ENCODE measurements at regions not wholly inside any gene's neighbourhood (a gene's known extent, or its start where the extent isn't known, plus 50 kb on each side); places are given as distances from the start of the nearest gene placed in this dataset.

GRCh38 chr16:35733971-35734702 is 2274.7 kb downstream of the TP53TG3F start:
- H3K9me3 ChIP-seq (ENCODE audit: control insufficient read depth in 2 of 2, insufficient read depth in 1 of 2, low read depth in 1 of 2, low read length in 1 of 2), result peaks cover 5 to 9% of the 10 kb centered on the region in 2 donors
- no peaks in the 10 kb centered on the region for H3K27me3 ChIP-seq (ENCODE audit: control insufficient read depth in 1 of 2, insufficient read depth in 2 of 2, low read length in 2 of 2)
- H3K4me1 ChIP-seq (ENCODE audit: control insufficient read depth in 2 of 2, insufficient read depth in 2 of 2, low read length in 1 of 2), result no peaks in the 10 kb centered on the region
- no peak overlapping the region for H3K4me3 ChIP-seq (ENCODE audit: low read depth in 1 of 2, low read length in 2 of 2)
- H3K27ac ChIP-seq (ENCODE audit: low read depth in 2 of 2, low read length in 1 of 2), result no peak overlapping the region
- H3K36me3 ChIP-seq (ENCODE audit: control insufficient read depth in 2 of 2, insufficient read depth in 2 of 2, low read length in 1 of 2), result no peaks in the 10 kb centered on the region
- WGBS, 2 donors, result 75 to 78% methylated on average over 18 of the region's 18 CpGs

GRCh38 chr16:35734728-35735402 is 2275.5 kb downstream of the TP53TG3F start:
- no peaks in the 10 kb centered on the region for H3K36me3 ChIP-seq (ENCODE audit: control insufficient read depth in 2 of 2, insufficient read depth in 2 of 2, low read length in 1 of 2)
- no peaks in the 10 kb centered on the region for H3K4me1 ChIP-seq (ENCODE audit: control insufficient read depth in 2 of 2, insufficient read depth in 2 of 2, low read length in 1 of 2)
- peaks cover 4 to 9% of the 10 kb centered on the region in 2 donors for H3K9me3 ChIP-seq (ENCODE audit: control insufficient read depth in 2 of 2, insufficient read depth in 1 of 2, low read depth in 1 of 2, low read length in 1 of 2)
- WGBS, 2 donors, result 75 to 76% methylated on average over 16 to 18 of the region's 18 CpGs
- H3K27ac ChIP-seq (ENCODE audit: low read depth in 2 of 2, low read length in 1 of 2), result no peak overlapping the region
- no peaks in the 10 kb centered on the region for H3K27me3 ChIP-seq (ENCODE audit: control insufficient read depth in 1 of 2, insufficient read depth in 2 of 2, low read length in 2 of 2)
- H3K4me3 ChIP-seq (ENCODE audit: low read depth in 1 of 2, low read length in 2 of 2), result no peak overlapping the region

GRCh38 chr16:35735403-35736251 is 2276.2 kb downstream of the TP53TG3F start:
- H3K4me3 ChIP-seq (ENCODE audit: low read depth in 1 of 2, low read length in 2 of 2), result no peak overlapping the region
- peaks cover 4 to 9% of the 10 kb centered on the region in 2 donors for H3K9me3 ChIP-seq (ENCODE audit: control insufficient read depth in 2 of 2, insufficient read depth in 1 of 2, low read depth in 1 of 2, low read length in 1 of 2)
- no peaks in the 10 kb centered on the region for H3K4me1 ChIP-seq (ENCODE audit: control insufficient read depth in 2 of 2, insufficient read depth in 2 of 2, low read length in 1 of 2)
- H3K27me3 ChIP-seq (ENCODE audit: control insufficient read depth in 1 of 2, insufficient read depth in 2 of 2, low read length in 2 of 2), result no peaks in the 10 kb centered on the region
- H3K27ac ChIP-seq (ENCODE audit: low read depth in 2 of 2, low read length in 1 of 2), result no peak overlapping the region
- no peaks in the 10 kb centered on the region for H3K36me3 ChIP-seq (ENCODE audit: control insufficient read depth in 2 of 2, insufficient read depth in 2 of 2, low read length in 1 of 2)
- WGBS, 2 donors, result 88 to 89% methylated on average over 27 of the region's 27 CpGs

GRCh38 chr16:35736546-35736945 is 2277.1 kb downstream of the TP53TG3F start:
- H3K9me3 ChIP-seq (ENCODE audit: control insufficient read depth in 2 of 2, insufficient read depth in 1 of 2, low read depth in 1 of 2, low read length in 1 of 2), result peaks cover 4 to 9% of the 10 kb centered on the region in 2 donors
- H3K27ac ChIP-seq (ENCODE audit: low read depth in 2 of 2, low read length in 1 of 2), result no peak overlapping the region

GRCh38 chr16:35737076-35737475 is 2277.7 kb downstream of the TP53TG3F start:
- WGBS, 2 donors, result 81 to 84% methylated on average over 3 of the region's 3 CpGs
- Histone ChIP-seq H3K4me3 (ENCODE audit: low read depth in 1 of 2, low read length in 2 of 2) (no peak overlapping the region), H3K4me1 (ENCODE audit: control insufficient read depth in 2 of 2, insufficient read depth in 2 of 2, low read length in 1 of 2) (no peaks in the 10 kb centered on the region), H3K9me3 (ENCODE audit: control insufficient read depth in 2 of 2, insufficient read depth in 1 of 2, low read depth in 1 of 2, low read length in 1 of 2) (peaks cover 4 to 9% of the 10 kb centered on the region in 2 donors), H3K27me3 (ENCODE audit: control insufficient read depth in 1 of 2, insufficient read depth in 2 of 2, low read length in 2 of 2) (no peaks in the 10 kb centered on the region), H3K27ac (ENCODE audit: low read depth in 2 of 2, low read length in 1 of 2) (no peak overlapping the region), H3K36me3 (ENCODE audit: control insufficient read depth in 2 of 2, insufficient read depth in 2 of 2, low read length in 1 of 2) (no peaks in the 10 kb centered on the region)

More at GRCh38 chr16:35736546-35736945, 2277.1 kb downstream of the TP53TG3F start:
- Histone ChIP-seq H3K36me3 (ENCODE audit: control insufficient read depth in 2 of 2, insufficient read depth in 2 of 2, low read length in 1 of 2) (no peaks in the 10 kb centered on the region), H3K4me1 (ENCODE audit: control insufficient read depth in 2 of 2, insufficient read depth in 2 of 2, low read length in 1 of 2) (no peaks in the 10 kb centered on the region), H3K4me3 (ENCODE audit: low read depth in 1 of 2, low read length in 2 of 2) (no peak overlapping the region), H3K27me3 (ENCODE audit: control insufficient read depth in 1 of 2, insufficient read depth in 2 of 2, low read length in 2 of 2) (no peaks in the 10 kb centered on the region)
- WGBS, 2 donors, result 66 to 67% methylated on average over 2 of the region's 2 CpGs

GRCh38 chr16:35741546-35741945 is 2282.1 kb downstream of the TP53TG3F start:
- no peaks in the 10 kb centered on the region for H3K36me3 ChIP-seq (ENCODE audit: control insufficient read depth in 2 of 2, insufficient read depth in 2 of 2, low read length in 1 of 2)
- H3K4me1 ChIP-seq (ENCODE audit: control insufficient read depth in 2 of 2, insufficient read depth in 2 of 2, low read length in 1 of 2), result no peaks in the 10 kb centered on the region
- WGBS, 2 donors, result 70 to 71% methylated on average over 4 of the region's 4 CpGs
- no peak overlapping the region for H3K4me3 ChIP-seq (ENCODE audit: low read depth in 1 of 2, low read length in 2 of 2)
- peaks cover 3 to 5% of the 10 kb centered on the region in 2 donors for H3K9me3 ChIP-seq (ENCODE audit: control insufficient read depth in 2 of 2, insufficient read depth in 1 of 2, low read depth in 1 of 2, low read length in 1 of 2)
- H3K27me3 ChIP-seq (ENCODE audit: control insufficient read depth in 1 of 2, insufficient read depth in 2 of 2, low read length in 2 of 2), result no peaks in the 10 kb centered on the region
- no peak overlapping the region for H3K27ac ChIP-seq (ENCODE audit: low read depth in 2 of 2, low read length in 1 of 2)

- no peaks in the 10 kb centered on the region for H3K4me1 ChIP-seq (ENCODE audit: control insufficient read depth in 2 of 2, insufficient read depth in 2 of 2, low read length in 1 of 2)
- H3K27me3 ChIP-seq (ENCODE audit: control insufficient read depth in 1 of 2, insufficient read depth in 2 of 2, low read length in 2 of 2), result no peaks in the 10 kb centered on the region
- no peak overlapping the region for H3K4me3 ChIP-seq (ENCODE audit: low read depth in 1 of 2, low read length in 2 of 2)
- peaks cover 9 to 12% of the 10 kb centered on the region in 2 donors for H3K9me3 ChIP-seq (ENCODE audit: control insufficient read depth in 2 of 2, insufficient read depth in 1 of 2, low read depth in 1 of 2, low read length in 1 of 2)
- WGBS, 2 donors, result 57 to 60% methylated on average over 5 of the region's 5 CpGs
- H3K36me3 ChIP-seq (ENCODE audit: control insufficient read depth in 2 of 2, insufficient read depth in 2 of 2, low read length in 1 of 2), result no peaks in the 10 kb centered on the region
- no peak overlapping the region for H3K27ac ChIP-seq (ENCODE audit: low read depth in 2 of 2, low read length in 1 of 2)
These were observed 2283.8 kb downstream of the TP53TG3F start for GRCh38 chr16:35743101-35743692.

GRCh38 chr16:35744084-35744483 is 2284.7 kb downstream of the TP53TG3F start:
- 58 to 60% methylated on average over 4 of the region's 4 CpGs for WGBS, 2 donors
- no peaks in the 10 kb centered on the region for H3K4me1 ChIP-seq (ENCODE audit: control insufficient read depth in 2 of 2, insufficient read depth in 2 of 2, low read length in 1 of 2)
- H3K27me3 ChIP-seq (ENCODE audit: control insufficient read depth in 1 of 2, insufficient read depth in 2 of 2, low read length in 2 of 2), result no peaks in the 10 kb centered on the region
- peaks cover 11 to 12% of the 10 kb centered on the region in 2 donors for H3K9me3 ChIP-seq (ENCODE audit: control insufficient read depth in 2 of 2, insufficient read depth in 1 of 2, low read depth in 1 of 2, low read length in 1 of 2)
- H3K27ac ChIP-seq (ENCODE audit: low read depth in 2 of 2, low read length in 1 of 2), result no peak overlapping the region
- H3K36me3 ChIP-seq (ENCODE audit: control insufficient read depth in 2 of 2, insufficient read depth in 2 of 2, low read length in 1 of 2), result no peaks in the 10 kb centered on the region
- no peak overlapping the region for H3K4me3 ChIP-seq (ENCODE audit: low read depth in 1 of 2, low read length in 2 of 2)

GRCh38 chr16:35744726-35745125 is 2285.3 kb downstream of the TP53TG3F start:
- H3K36me3 ChIP-seq (ENCODE audit: control insufficient read depth in 2 of 2, insufficient read depth in 2 of 2, low read length in 1 of 2), result no peaks in the 10 kb centered on the region
- 62 to 70% methylated on average over 4 of the region's 4 CpGs for WGBS, 2 donors
- no peak overlapping the region for H3K4me3 ChIP-seq (ENCODE audit: low read depth in 1 of 2, low read length in 2 of 2)
- H3K4me1 ChIP-seq (ENCODE audit: control insufficient read depth in 2 of 2, insufficient read depth in 2 of 2, low read length in 1 of 2), result no peaks in the 10 kb centered on the region
- H3K9me3 ChIP-seq (ENCODE audit: control insufficient read depth in 2 of 2, insufficient read depth in 1 of 2, low read depth in 1 of 2, low read length in 1 of 2), result peaks cover 15 to 18% of the 10 kb centered on the region in 2 donors
- H3K27ac ChIP-seq (ENCODE audit: low read depth in 2 of 2, low read length in 1 of 2), result no peak overlapping the region
- H3K27me3 ChIP-seq (ENCODE audit: control insufficient read depth in 1 of 2, insufficient read depth in 2 of 2, low read length in 2 of 2), result no peaks in the 10 kb centered on the region
